AG09309 (cell line): ENCODE measurements at regions not wholly inside any gene's neighbourhood (a gene's known extent, or its start where the extent isn't known, plus 50 kb on each side); places are given as distances from the start of the nearest gene placed in this dataset.

Source experiments
- DNase-seq: peaks from one replicate; pipeline ENCODE4 v3.0.0-alpha.2; 2010; ENCODE audit warnings: low read depth
- H3K4me3 ChIP-seq: 2 replicates; pipeline ENCODE4 v1.5.1; 2011; ENCODE audit warnings: mild to moderate bottlenecking, low read depth, low read length, moderate library complexity; ENCODE audit not compliant: control insufficient read depth
- CTCF ChIP-seq: IDR thresholded peaks from 2 replicates; pipeline ENCODE4 v1.5.1; 2011; ENCODE audit warnings: mild to moderate bottlenecking, low read depth, low read length, inconsistent platforms; ENCODE audit not compliant: insufficient read depth, control insufficient read depth; ENCODE audit errors: missing control alignments

GRCh38 chr16:86872833-86873232 is 294.5 kb downstream of the FOXL1 start:
- DNase-seq, result no peak
- H3K4me3 ChIP-seq, result no peak overlapping the region
- no peak for TF ChIP-seq CTCF

- H3K4me3 ChIP-seq, result no peak overlapping the region
- TF ChIP-seq CTCF, result peak; percentile 65
- DNase-seq, result no peak
These were observed 295.8 kb downstream of the FOXL1 start for GRCh38 chr16:86874141-86874540.

- no peak for TF ChIP-seq CTCF
- no peak for DNase-seq
- no peak overlapping the region for H3K4me3 ChIP-seq
These were observed 298.1 kb downstream of the FOXL1 start for GRCh38 chr16:86876499-86876898.

GRCh38 chr16:86877108-86877507 is 298.8 kb downstream of the FOXL1 start:
- H3K4me3 ChIP-seq, result no peak overlapping the region
- TF ChIP-seq CTCF, result no peak
- no peak for DNase-seq

- H3K4me3 ChIP-seq, result no peak overlapping the region
- no peak for DNase-seq
- TF ChIP-seq CTCF, result no peak
These were observed 299.5 kb downstream of the FOXL1 start for GRCh38 chr16:86877835-86878234.

GRCh38 chr16:86878236-86879080 is 300.1 kb downstream of the FOXL1 start:
- TF ChIP-seq CTCF, result no peak

More at GRCh38 chr16:86878236-86879080, 300.1 kb downstream of the FOXL1 start:
- no peak overlapping the region for H3K4me3 ChIP-seq
- DNase-seq, result no peak
